ENCODE measurements at regions not wholly inside any gene's neighbourhood (a gene's known extent, or its start where the extent isn't known, plus 50 kb on each side); places are given as distances from the start of the nearest gene placed in this dataset.
A peak's percentile ranks its signal among the peaks of the same experiment; 100 is the strongest.

- Histone ChIP-seq H3K27me3 (ENCODE audit: insufficient read depth, poor library complexity, severe bottlenecking) (no peaks in the 10 kb centered on the region), H3K4me3 (replicated peaks; ENCODE audit: insufficient read depth, low read length) (no peak overlapping the region), H3K27ac (replicated peaks) (no peak overlapping the region)
- DNase-seq (ENCODE audit: low read depth in 1 of 2, low spot score in 1 of 2), result no peak
- TF ChIP-seq GABPA (IDR thresholded peaks at IDR 0.05; ENCODE audit: low read depth) (no peak), POLR2AphosphoS5 (IDR thresholded peaks at IDR 0.05; ENCODE audit: low read depth) (no peak), SPI1 (IDR thresholded peaks at IDR 0.05; ENCODE audit: borderline replicate concordance, low read depth) (no peak), REST (IDR thresholded peaks at IDR 0.05; ENCODE audit: insufficient replicate concordance, low read depth) (no peak)
- TF ChIP-seq, protein P1, sequence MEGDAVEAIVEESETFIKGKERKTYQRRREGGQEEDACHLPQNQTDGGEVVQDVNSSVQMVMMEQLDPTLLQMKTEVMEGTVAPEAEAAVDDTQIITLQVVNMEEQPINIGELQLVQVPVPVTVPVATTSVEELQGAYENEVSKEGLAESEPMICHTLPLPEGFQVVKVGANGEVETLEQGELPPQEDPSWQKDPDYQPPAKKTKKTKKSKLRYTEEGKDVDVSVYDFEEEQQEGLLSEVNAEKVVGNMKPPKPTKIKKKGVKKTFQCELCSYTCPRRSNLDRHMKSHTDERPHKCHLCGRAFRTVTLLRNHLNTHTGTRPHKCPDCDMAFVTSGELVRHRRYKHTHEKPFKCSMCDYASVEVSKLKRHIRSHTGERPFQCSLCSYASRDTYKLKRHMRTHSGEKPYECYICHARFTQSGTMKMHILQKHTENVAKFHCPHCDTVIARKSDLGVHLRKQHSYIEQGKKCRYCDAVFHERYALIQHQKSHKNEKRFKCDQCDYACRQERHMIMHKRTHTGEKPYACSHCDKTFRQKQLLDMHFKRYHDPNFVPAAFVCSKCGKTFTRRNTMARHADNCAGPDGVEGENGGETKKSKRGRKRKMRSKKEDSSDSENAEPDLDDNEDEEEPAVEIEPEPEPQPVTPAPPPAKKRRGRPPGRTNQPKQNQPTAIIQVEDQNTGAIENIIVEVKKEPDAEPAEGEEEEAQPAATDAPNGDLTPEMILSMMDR (IDR thresholded peaks at IDR 0.05; ENCODE audit: insufficient read depth, low read length), result no peak
Measured at GRCh38 chr1:59170659-59171058, 126.2 kb upstream of the FGGY start.

GRCh38 chr1:59171788-59172187 lies 125.1 kb upstream of the FGGY start:
- no peak overlapping the region for H3K27ac ChIP-seq (replicated peaks)
- TF ChIP-seq SPI1 (IDR thresholded peaks at IDR 0.05; ENCODE audit: borderline replicate concordance, low read depth), result no peak
- no peak for TF ChIP-seq GABPA (IDR thresholded peaks at IDR 0.05; ENCODE audit: low read depth)
- H3K27me3 ChIP-seq (ENCODE audit: insufficient read depth, poor library complexity, severe bottlenecking), result no peaks in the 10 kb centered on the region
- DNase-seq (ENCODE audit: low read depth in 1 of 2, low spot score in 1 of 2), result no peak
- H3K4me3 ChIP-seq (replicated peaks; ENCODE audit: insufficient read depth, low read length), result no peak overlapping the region

DNA sequence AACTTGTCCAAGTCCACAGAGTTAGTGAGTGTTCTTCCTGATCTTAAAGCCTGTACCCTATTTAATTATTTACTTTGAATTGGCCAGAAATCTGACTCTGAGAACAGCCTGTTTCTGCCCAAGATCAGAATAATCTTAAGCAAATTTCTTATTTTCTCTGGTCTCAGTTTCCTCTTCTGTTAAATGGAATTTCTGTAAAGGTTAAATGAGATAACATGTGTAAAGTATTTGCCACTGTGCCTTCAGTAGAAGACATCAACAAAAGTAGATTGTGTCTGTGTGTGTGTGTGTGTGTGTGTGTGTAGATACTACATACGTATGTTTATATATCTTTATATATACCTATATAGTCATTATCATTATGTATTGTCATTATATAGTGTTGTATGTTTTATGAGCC lies 124.2 kb upstream of the FGGY start:
- TF ChIP-seq POLR2AphosphoS5 (IDR thresholded peaks at IDR 0.05; ENCODE audit: low read depth) (no peak), SPI1 (IDR thresholded peaks at IDR 0.05; ENCODE audit: borderline replicate concordance, low read depth) (no peak), REST (IDR thresholded peaks at IDR 0.05; ENCODE audit: insufficient replicate concordance, low read depth) (no peak), GABPA (IDR thresholded peaks at IDR 0.05; ENCODE audit: low read depth) (no peak)
- TF ChIP-seq, protein P1 (IDR thresholded peaks at IDR 0.05; ENCODE audit: insufficient read depth, low read length), result no peak
- no peak overlapping the region for H3K27ac ChIP-seq (replicated peaks)
- H3K27me3 ChIP-seq (ENCODE audit: insufficient read depth, poor library complexity, severe bottlenecking), result no peaks in the 10 kb centered on the region
- H3K4me3 ChIP-seq (replicated peaks; ENCODE audit: insufficient read depth, low read length), result no peak overlapping the region
- DNase-seq (ENCODE audit: low read depth in 1 of 2, low spot score in 1 of 2), result no peak

DNA sequence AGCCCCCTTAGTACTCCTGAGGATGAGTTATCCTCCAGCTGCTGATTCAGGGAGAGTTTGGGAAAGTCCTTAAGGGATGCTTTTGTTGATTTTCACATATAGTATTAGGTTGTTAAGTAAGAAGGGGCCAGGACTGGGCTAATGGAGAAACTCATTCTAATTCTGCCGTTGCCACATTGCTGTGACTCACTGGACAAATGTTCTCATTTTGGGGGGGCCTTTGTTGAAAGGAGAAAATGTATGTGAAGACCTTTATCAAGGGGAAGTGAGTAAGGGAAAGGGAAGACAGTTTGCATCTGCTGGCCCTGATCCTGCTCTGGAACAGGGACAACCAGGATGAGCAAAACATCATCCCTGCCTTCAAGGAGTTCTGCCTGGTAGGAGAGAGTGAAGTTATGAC lies 123.2 kb upstream of the FGGY start:
- H3K27ac ChIP-seq (replicated peaks), result no peak overlapping the region
- DNase-seq (ENCODE audit: low read depth in 1 of 2, low spot score in 1 of 2), result peak; percentile 25 to 65
- TF ChIP-seq, protein P1 (IDR thresholded peaks at IDR 0.05; ENCODE audit: insufficient read depth, low read length), result no peak
- TF ChIP-seq POLR2AphosphoS5 (IDR thresholded peaks at IDR 0.05; ENCODE audit: low read depth) (no peak), GABPA (IDR thresholded peaks at IDR 0.05; ENCODE audit: low read depth) (no peak), SPI1 (IDR thresholded peaks at IDR 0.05; ENCODE audit: borderline replicate concordance, low read depth) (no peak), REST (IDR thresholded peaks at IDR 0.05; ENCODE audit: insufficient replicate concordance, low read depth) (no peak)
- no peaks in the 10 kb centered on the region for H3K27me3 ChIP-seq (ENCODE audit: insufficient read depth, poor library complexity, severe bottlenecking)
- H3K4me3 ChIP-seq (replicated peaks; ENCODE audit: insufficient read depth, low read length), result no peak overlapping the region

Measured in HL-60 (cell line).